ENCODE measurements at regions not wholly inside any gene's neighbourhood (a gene's known extent, or its start where the extent isn't known, plus 50 kb on each side); places are given as distances from the start of the nearest gene placed in this dataset.

DNA sequence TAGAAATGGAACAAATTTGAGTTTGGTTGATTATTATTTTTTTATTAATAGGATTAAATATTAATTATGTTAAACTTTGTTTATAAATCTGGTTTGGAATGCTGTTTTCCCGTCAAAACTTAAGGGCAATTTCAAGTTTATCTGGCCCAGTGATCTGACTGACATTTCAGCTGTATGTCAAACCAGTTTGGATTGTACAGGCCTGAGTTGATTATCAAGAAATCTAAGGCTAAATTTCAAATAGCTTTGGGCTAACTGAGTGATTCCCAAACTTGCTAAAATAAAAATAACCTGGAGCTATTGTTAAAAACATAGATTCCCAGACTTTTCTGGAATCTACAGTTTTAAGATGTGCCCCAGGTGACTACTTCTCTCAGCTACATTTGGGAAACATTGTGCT lies 65.9 kb upstream of the SPOPL start:
- TF ChIP-seq, protein P1, sequence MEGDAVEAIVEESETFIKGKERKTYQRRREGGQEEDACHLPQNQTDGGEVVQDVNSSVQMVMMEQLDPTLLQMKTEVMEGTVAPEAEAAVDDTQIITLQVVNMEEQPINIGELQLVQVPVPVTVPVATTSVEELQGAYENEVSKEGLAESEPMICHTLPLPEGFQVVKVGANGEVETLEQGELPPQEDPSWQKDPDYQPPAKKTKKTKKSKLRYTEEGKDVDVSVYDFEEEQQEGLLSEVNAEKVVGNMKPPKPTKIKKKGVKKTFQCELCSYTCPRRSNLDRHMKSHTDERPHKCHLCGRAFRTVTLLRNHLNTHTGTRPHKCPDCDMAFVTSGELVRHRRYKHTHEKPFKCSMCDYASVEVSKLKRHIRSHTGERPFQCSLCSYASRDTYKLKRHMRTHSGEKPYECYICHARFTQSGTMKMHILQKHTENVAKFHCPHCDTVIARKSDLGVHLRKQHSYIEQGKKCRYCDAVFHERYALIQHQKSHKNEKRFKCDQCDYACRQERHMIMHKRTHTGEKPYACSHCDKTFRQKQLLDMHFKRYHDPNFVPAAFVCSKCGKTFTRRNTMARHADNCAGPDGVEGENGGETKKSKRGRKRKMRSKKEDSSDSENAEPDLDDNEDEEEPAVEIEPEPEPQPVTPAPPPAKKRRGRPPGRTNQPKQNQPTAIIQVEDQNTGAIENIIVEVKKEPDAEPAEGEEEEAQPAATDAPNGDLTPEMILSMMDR (IDR thresholded peaks at IDR 0.05; ENCODE audit: insufficient read depth, low read length) = no peak
- no peak for TF ChIP-seq POLR2AphosphoS5 (IDR thresholded peaks at IDR 0.05; ENCODE audit: low read depth)
- TF ChIP-seq, protein P2, sequence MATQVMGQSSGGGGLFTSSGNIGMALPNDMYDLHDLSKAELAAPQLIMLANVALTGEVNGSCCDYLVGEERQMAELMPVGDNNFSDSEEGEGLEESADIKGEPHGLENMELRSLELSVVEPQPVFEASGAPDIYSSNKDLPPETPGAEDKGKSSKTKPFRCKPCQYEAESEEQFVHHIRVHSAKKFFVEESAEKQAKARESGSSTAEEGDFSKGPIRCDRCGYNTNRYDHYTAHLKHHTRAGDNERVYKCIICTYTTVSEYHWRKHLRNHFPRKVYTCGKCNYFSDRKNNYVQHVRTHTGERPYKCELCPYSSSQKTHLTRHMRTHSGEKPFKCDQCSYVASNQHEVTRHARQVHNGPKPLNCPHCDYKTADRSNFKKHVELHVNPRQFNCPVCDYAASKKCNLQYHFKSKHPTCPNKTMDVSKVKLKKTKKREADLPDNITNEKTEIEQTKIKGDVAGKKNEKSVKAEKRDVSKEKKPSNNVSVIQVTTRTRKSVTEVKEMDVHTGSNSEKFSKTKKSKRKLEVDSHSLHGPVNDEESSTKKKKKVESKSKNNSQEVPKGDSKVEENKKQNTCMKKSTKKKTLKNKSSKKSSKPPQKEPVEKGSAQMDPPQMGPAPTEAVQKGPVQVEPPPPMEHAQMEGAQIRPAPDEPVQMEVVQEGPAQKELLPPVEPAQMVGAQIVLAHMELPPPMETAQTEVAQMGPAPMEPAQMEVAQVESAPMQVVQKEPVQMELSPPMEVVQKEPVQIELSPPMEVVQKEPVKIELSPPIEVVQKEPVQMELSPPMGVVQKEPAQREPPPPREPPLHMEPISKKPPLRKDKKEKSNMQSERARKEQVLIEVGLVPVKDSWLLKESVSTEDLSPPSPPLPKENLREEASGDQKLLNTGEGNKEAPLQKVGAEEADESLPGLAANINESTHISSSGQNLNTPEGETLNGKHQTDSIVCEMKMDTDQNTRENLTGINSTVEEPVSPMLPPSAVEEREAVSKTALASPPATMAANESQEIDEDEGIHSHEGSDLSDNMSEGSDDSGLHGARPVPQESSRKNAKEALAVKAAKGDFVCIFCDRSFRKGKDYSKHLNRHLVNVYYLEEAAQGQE (IDR thresholded peaks at IDR 0.05; ENCODE audit: insufficient replicate concordance, low read depth) = no peak
- TF ChIP-seq SPI1 (IDR thresholded peaks at IDR 0.05; ENCODE audit: borderline replicate concordance, low read depth) = no peak

Measured in HL-60 (cell line).